Astrocyte (in vitro differentiated cells and primary cell): ENCODE measurements at regions not wholly inside any gene's neighbourhood (a gene's known extent, or its start where the extent isn't known, plus 50 kb on each side); places are given as distances from the start of the nearest gene placed in this dataset.
"Not testable (repeated sequence)": the region's sequence is repeated elsewhere in the genome, so short reads cannot be mapped to it uniquely, and the experiment has no call there.

Source experiments
- DNase-seq: peaks from one replicate; pipeline ENCODE4 v3.0.0-alpha.2; 2010; ENCODE audit warnings: low read depth
- FAIRE-seq: peaks from 2 replicates; lab custom pipeline; 2011; peaks lifted over from hg19 to GRCh38; lab: Jason Lieb, UNC
- H2AFZ ChIP-seq: 2 replicates; pipeline ENCODE4 v1.6.0; 2012; ENCODE audit warnings: low read depth, low read length, inconsistent platforms
- H3K27ac ChIP-seq: 2 replicates; pipeline ENCODE4 v1.5.1; 2011; ENCODE audit warnings: low read depth, low read length, inconsistent platforms
- H3K27me3 ChIP-seq: 2 replicates; pipeline ENCODE4 v1.6.0; 2011; ENCODE audit warnings: low read length, inconsistent platforms; ENCODE audit not compliant: insufficient read depth
- H3K36me3 ChIP-seq: 2 replicates; pipeline ENCODE4 v1.5.1; 2011; ENCODE audit warnings: low read length, inconsistent platforms; ENCODE audit not compliant: insufficient read depth
- H3K4me1 ChIP-seq: 2 replicates; pipeline ENCODE4 v1.5.1; 2011; ENCODE audit warnings: low read length, inconsistent platforms; ENCODE audit not compliant: insufficient read depth
- H3K4me2 ChIP-seq: 2 replicates; pipeline ENCODE4 v1.6.0; 2012; ENCODE audit warnings: low read length, inconsistent platforms
- H3K4me3 ChIP-seq: 2 replicates; pipeline ENCODE4 v1.5.1; 2011; ENCODE audit warnings: low read depth, mild to moderate bottlenecking, low read length, inconsistent platforms; ENCODE audit not compliant: insufficient read depth
- H3K79me2 ChIP-seq: 2 replicates; pipeline ENCODE4 v1.6.0; 2012; ENCODE audit warnings: mild to moderate bottlenecking, low read length, inconsistent platforms; ENCODE audit not compliant: insufficient read depth
- H3K9ac ChIP-seq: 2 replicates; pipeline ENCODE4 v1.6.0; 2012; ENCODE audit warnings: mild to moderate bottlenecking, low read length, inconsistent platforms
- H3K9me3 ChIP-seq: 2 replicates; pipeline ENCODE4 v1.5.1; 2012; ENCODE audit warnings: low read depth, mild to moderate bottlenecking, low read length, inconsistent platforms; ENCODE audit not compliant: insufficient read depth
- H4K20me1 ChIP-seq: 2 replicates; pipeline ENCODE4 v1.6.0; 2012; ENCODE audit warnings: low read length, inconsistent platforms; ENCODE audit not compliant: insufficient read depth
- H3K27ac Mint-ChIP-seq: one replicate; pipeline ENCODE4 v1.8.0; 2021; ENCODE audit warnings: mild to moderate bottlenecking, mixed read lengths; ENCODE audit not compliant: unreplicated experiment
- H3K27me3 Mint-ChIP-seq: one replicate; pipeline ENCODE4 v1.8.0; 2021; ENCODE audit warnings: low read depth, mixed read lengths; ENCODE audit not compliant: unreplicated experiment
- H3K36me3 Mint-ChIP-seq: one replicate; pipeline ENCODE4 v1.8.0; 2021; ENCODE audit warnings: low read depth, mixed read lengths; ENCODE audit not compliant: unreplicated experiment
- H3K4me1 Mint-ChIP-seq: one replicate; pipeline ENCODE4 v1.8.0; 2021; ENCODE audit warnings: low read depth, mixed read lengths; ENCODE audit not compliant: unreplicated experiment
- H3K4me3 Mint-ChIP-seq: one replicate; pipeline ENCODE4 v1.8.0; 2021; ENCODE audit warnings: mild to moderate bottlenecking, moderate library complexity, mixed read lengths; ENCODE audit not compliant: unreplicated experiment
- H3K9me3 Mint-ChIP-seq: one replicate; pipeline ENCODE4 v1.8.0; 2021; ENCODE audit warnings: mild to moderate bottlenecking, mixed read lengths; ENCODE audit not compliant: unreplicated experiment
- EZH2 ChIP-seq: IDR thresholded peaks from 2 replicates; pipeline ENCODE4 v1.6.1; 2012; ENCODE audit warnings: mild to moderate bottlenecking, low read length, inconsistent platforms; ENCODE audit not compliant: insufficient read depth
- TF ChIP-seq, protein P1 (sequence below): IDR thresholded peaks from 2 replicates; pipeline ENCODE4 v1.5.1; 2011; ENCODE audit warnings: low read depth, mild to moderate bottlenecking, inconsistent platforms, low read length, moderate library complexity; ENCODE audit not compliant: insufficient read depth

DNA sequence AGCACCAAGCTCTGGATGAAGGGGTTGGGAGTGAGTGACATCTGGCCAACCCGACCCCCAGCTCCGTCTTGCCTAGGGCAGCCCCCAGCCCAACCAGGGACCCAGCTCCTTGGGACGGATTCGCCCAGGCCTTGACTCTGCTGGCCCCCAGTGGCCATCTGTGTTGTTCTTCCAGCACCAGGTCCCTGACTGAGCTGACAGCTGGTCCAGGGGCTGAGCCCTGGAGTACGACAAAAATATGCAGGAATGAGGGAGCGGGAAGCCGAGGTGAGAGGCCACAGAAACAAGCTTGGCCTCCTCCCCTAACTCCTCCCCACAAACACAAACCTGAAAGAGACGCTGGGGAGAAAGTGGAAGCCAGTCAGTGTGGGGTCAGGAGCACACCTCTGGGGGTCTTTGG, 55.0 kb upstream of the PAX7 start:
- Mint-ChIP-seq H3K36me3 (no peaks in the 10 kb centered on the region), H3K9me3 (no peaks in the 10 kb centered on the region), H3K4me3 (no peak overlapping the region), H3K4me1 (no peaks in the 10 kb centered on the region), H3K27me3 (peaks cover 36% of the 10 kb centered on the region), H3K27ac (no peak overlapping the region)
- Histone ChIP-seq H3K9me3 (no peaks in the 10 kb centered on the region), H3K4me1 (no peaks in the 10 kb centered on the region), H3K27ac (no peak overlapping the region), H4K20me1 (no peaks in the 10 kb centered on the region), H3K9ac (no peak overlapping the region), H2AFZ (no peak overlapping the region), H3K36me3 (no peaks in the 10 kb centered on the region), H3K79me2 (no peaks in the 10 kb centered on the region), H3K4me3 (no peak overlapping the region), H3K27me3 (no peaks in the 10 kb centered on the region), H3K4me2 (no peak overlapping the region)
- FAIRE-seq (no peak), DNase-seq (no peak)
- TF ChIP-seq EZH2: no peak
- TF ChIP-seq, protein P1, sequence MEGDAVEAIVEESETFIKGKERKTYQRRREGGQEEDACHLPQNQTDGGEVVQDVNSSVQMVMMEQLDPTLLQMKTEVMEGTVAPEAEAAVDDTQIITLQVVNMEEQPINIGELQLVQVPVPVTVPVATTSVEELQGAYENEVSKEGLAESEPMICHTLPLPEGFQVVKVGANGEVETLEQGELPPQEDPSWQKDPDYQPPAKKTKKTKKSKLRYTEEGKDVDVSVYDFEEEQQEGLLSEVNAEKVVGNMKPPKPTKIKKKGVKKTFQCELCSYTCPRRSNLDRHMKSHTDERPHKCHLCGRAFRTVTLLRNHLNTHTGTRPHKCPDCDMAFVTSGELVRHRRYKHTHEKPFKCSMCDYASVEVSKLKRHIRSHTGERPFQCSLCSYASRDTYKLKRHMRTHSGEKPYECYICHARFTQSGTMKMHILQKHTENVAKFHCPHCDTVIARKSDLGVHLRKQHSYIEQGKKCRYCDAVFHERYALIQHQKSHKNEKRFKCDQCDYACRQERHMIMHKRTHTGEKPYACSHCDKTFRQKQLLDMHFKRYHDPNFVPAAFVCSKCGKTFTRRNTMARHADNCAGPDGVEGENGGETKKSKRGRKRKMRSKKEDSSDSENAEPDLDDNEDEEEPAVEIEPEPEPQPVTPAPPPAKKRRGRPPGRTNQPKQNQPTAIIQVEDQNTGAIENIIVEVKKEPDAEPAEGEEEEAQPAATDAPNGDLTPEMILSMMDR: peak; percentile 59

DNA sequence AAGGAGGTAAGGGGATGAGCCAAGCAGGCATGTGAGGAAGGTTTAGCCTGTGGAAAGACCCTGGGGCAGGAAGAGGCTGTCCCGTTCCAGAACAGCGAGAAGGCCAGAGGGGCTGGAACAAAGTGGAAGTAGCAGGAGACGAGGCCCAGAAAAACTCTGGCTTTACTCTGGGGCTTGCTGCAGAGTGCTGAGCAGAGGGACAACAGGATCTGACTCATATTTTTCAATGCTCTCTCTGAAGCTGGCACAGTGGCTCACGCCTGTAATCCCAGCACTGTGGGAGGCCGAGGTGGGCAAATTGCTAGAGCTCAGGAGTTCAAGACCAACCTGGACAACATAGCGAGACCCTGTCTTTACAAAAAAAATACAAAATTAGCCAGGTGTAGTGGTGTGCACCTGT, 52.4 kb upstream of the PAX7 start:
- no peak for DNase-seq
- no peaks in the 10 kb centered on the region for H3K4me1 ChIP-seq
- no peaks in the 10 kb centered on the region for H3K9me3 Mint-ChIP-seq

DNA sequence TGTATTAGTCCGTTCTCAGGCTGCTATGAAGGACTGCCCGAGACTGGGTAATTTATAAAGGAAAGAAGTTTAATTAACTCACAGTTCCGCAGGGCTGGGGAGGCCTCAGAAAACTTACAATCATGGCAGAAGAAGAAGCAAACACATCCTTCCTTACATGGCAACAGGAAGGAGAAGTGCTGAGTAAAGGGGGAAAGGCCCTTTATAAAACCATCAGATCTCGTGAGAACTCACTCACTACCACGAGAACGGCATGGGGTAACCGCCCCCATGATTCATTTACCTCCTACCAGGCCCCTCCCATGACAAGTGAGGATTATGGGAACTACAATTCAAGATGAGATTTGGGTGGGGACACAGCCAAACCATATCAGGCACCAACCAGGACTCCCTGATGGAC, 51.4 kb upstream of the PAX7 start:
- H3K27ac ChIP-seq, DNase-seq, H3K4me3 ChIP-seq, H3K36me3 ChIP-seq, H3K36me3 Mint-ChIP-seq, H3K9me3 Mint-ChIP-seq, H3K9ac ChIP-seq, H4K20me1 ChIP-seq, H2AFZ ChIP-seq, H3K27ac Mint-ChIP-seq, H3K4me2 ChIP-seq, H3K4me1 ChIP-seq, FAIRE-seq, H3K4me1 Mint-ChIP-seq, H3K4me3 Mint-ChIP-seq, H3K79me2 ChIP-seq, H3K27me3 ChIP-seq, H3K9me3 ChIP-seq: not testable (repeated sequence)
- peaks cover 23% of the 10 kb centered on the region for H3K27me3 Mint-ChIP-seq

More for the DNA sequence above, 52.4 kb upstream of the PAX7 start:
- H2AFZ ChIP-seq: no peak overlapping the region
- H3K4me1 Mint-ChIP-seq: no peaks in the 10 kb centered on the region
- no peaks in the 10 kb centered on the region for H3K36me3 Mint-ChIP-seq
- H3K27me3 ChIP-seq: no peaks in the 10 kb centered on the region
- H3K27ac Mint-ChIP-seq: peak overlapping the region; percentile 5
- no peak overlapping the region for H3K4me3 ChIP-seq
- no peaks in the 10 kb centered on the region for H3K36me3 ChIP-seq
- no peak overlapping the region for H3K9ac ChIP-seq
- H3K4me3 Mint-ChIP-seq: no peak overlapping the region
- TF ChIP-seq, protein P1: no peak
- no peak for TF ChIP-seq EZH2
- no peak overlapping the region for H3K27ac ChIP-seq
- FAIRE-seq: no peak
- H3K4me2 ChIP-seq: no peak overlapping the region
- H3K27me3 Mint-ChIP-seq: peaks cover 28% of the 10 kb centered on the region
- H3K79me2 ChIP-seq: no peaks in the 10 kb centered on the region
- H3K9me3 ChIP-seq: no peaks in the 10 kb centered on the region
- no peaks in the 10 kb centered on the region for H4K20me1 ChIP-seq
